ENCODE measurements at regions not wholly inside any gene's neighbourhood (a gene's known extent, or its start where the extent isn't known, plus 50 kb on each side); places are given as distances from the start of the nearest gene placed in this dataset.

GRCh38 chr14:89618330-89618708 is 201.3 kb upstream of the FOXN3 start:
- peak overlapping the region; percentile 65 for H2AFZ ChIP-seq (ENCODE audit: insufficient read depth, low read depth, low read length, poor library complexity, severe bottlenecking)
- intact Hi-C loops (cut with micrococcal nuclease) = loop anchor here (1.0 to 5.0 kb wide), 4 partner anchors 103 to 314 kb away; no protein-coding TSS in a partner anchor
- DNase-seq = peak; percentile 39

More at GRCh38 chr14:89618330-89618708, 201.3 kb upstream of the FOXN3 start:
- no CpG with 5 or more reads among the region's 6 CpGs for WGBS (ENCODE audit: insufficient coverage)
- H3K4me3 ChIP-seq (ENCODE audit: control extremely low read depth in 1 of 5, extremely low read depth in 1 of 5, insufficient read depth in 1 of 5, low read depth in 2 of 5, low read length in 4 of 5) = peak overlapping the region; percentile 61 to 93 (median 86)
- no peaks in the 10 kb centered on the region for H4K20me1 ChIP-seq (ENCODE audit: control insufficient read depth, insufficient read depth, low read length, poor library complexity, severe bottlenecking)
- Mint-ChIP-seq H3K9me3 (ENCODE audit: insufficient read depth) (no peaks in the 10 kb centered on the region), H3K27me3 (no peaks in the 10 kb centered on the region), H3K27ac (peak overlapping the region; percentile 91), H3K4me1 (peaks cover 73% of the 10 kb centered on the region), H3K4me3 (peak overlapping the region; percentile 92)
- no peaks in the 10 kb centered on the region for H3K27me3 ChIP-seq (replicated peaks in 1 of 4; ENCODE audit: control extremely low read depth in 1 of 4, control insufficient read depth in 3 of 4, insufficient read depth in 4 of 4, low read length in 3 of 4)
- ChIA-PET POLR2A (interaction anchor here (0.9 to 1.8 kb wide), 3 partner anchors 102 to 376 kb away, joined by 3 to 4 read pairs (median 3); no protein-coding TSS in a partner anchor), CTCF (interaction anchor here (1.6 kb wide), 1 partner anchor 13 kb away, joined by 4 read pairs; no protein-coding TSS in a partner anchor)
- H3K4me2 ChIP-seq (replicated peaks; ENCODE audit: low read depth, low read length, poor library complexity, severe bottlenecking) = peak overlapping the region; percentile 88
- peaks cover 57 to 62% of the 10 kb centered on the region in 2 donors for H3K4me1 ChIP-seq (ENCODE audit: control insufficient read depth in 2 of 2, insufficient read depth in 2 of 2, low read length in 2 of 2)
- H3K27ac ChIP-seq (ENCODE audit: low read length in 2 of 2) = peak overlapping the region; percentile 59 to 71
- no peaks in the 10 kb centered on the region for H3K9me3 ChIP-seq (ENCODE audit: control extremely low read depth in 1 of 3, control insufficient read depth in 2 of 3, insufficient read depth in 1 of 3, low read length in 2 of 3)
- H3K79me2 ChIP-seq (ENCODE audit: control insufficient read depth, insufficient read depth, low read length) = peaks cover 48% of the 10 kb centered on the region
- H3K36me3 ChIP-seq (replicated peaks in 1 of 2; ENCODE audit: control extremely low read depth in 1 of 2, control insufficient read depth in 1 of 2, extremely low read depth in 1 of 2, insufficient read depth in 2 of 2, low read length in 1 of 2) = no peaks in the 10 kb centered on the region
- no peak for ATAC-seq (ENCODE audit: low read depth)
- peak overlapping the region; percentile 80 for H3K9ac ChIP-seq (ENCODE audit: low read length)
- TF ChIP-seq CTCF (IDR thresholded peaks at IDR 0.05) (no peak), EZH2 (IDR thresholded peaks at IDR 0.05; ENCODE audit: borderline replicate concordance, insufficient read depth, low read depth, low read length, poor library complexity, severe bottlenecking) (no peak)

Data from B cell (primary cell).